ENCODE measurements at regions not wholly inside any gene's neighbourhood (a gene's known extent, or its start where the extent isn't known, plus 50 kb on each side); places are given as distances from the start of the nearest gene placed in this dataset.

GRCh38 chr18:44539926-44540325 is 140.8 kb upstream of the SETBP1 start:
- TF ChIP-seq EZH2phosphoT487 (IDR thresholded peaks at IDR 0.05; ENCODE audit: insufficient read depth, low read depth) (no peak), EZH2 (IDR thresholded peaks at IDR 0.05; ENCODE audit: insufficient read depth, poor library complexity, severe bottlenecking) (no peak)
